GM21529 (cell line): ENCODE measurements at regions not wholly inside any gene's neighbourhood (a gene's known extent, or its start where the extent isn't known, plus 50 kb on each side); places are given as distances from the start of the nearest gene placed in this dataset.

ENCODE experiments used
- ATAC-seq: cut with Tn5 transposase; IDR thresholded peaks from one replicate; pipeline ENCODE4 v1.9.1; 2021; ENCODE audit not compliant: unreplicated experiment

GRCh38 chr12:127656266-127656665, 610.7 kb upstream of the TMEM132C start:
- no peak for ATAC-seq

GRCh38 chr12:127657036-127657435, 609.9 kb upstream of the TMEM132C start:
- ATAC-seq, result no peak

GRCh38 chr12:127660961-127661360, 606.0 kb upstream of the TMEM132C start:
- ATAC-seq, result no peak

GRCh38 chr12:127663716-127664115, 603.3 kb upstream of the TMEM132C start:
- ATAC-seq, result no peak

- no peak for ATAC-seq
Measured at GRCh38 chr12:127664901-127665300, 602.1 kb upstream of the TMEM132C start.

DNA sequence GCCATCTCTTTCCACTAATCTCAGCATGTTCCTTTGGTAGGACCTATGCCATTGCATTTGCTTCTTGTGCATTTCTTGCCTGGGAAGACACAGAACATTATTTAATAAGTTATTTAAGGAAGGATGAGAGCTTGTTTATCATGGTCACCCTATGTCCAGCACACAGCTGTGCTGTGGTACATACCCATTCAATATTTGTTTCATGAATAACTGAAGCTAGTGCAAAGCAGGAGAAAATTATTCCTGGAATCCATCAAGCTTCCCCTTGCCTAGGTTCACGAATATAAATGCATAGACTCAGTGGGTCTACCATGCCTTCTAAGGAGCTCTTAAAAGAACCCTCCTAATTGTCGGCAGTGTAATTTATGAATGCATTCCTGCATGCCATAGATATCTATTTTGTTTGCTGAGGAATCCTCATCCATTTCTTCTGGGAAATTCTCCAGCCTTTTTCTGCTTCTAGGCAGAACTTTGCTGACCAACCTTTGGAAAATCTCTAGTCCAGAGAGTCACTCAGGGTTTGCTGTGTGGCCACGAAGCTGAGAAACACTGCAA, 599.8 kb upstream of the TMEM132C start:
- ATAC-seq, result no peak

DNA sequence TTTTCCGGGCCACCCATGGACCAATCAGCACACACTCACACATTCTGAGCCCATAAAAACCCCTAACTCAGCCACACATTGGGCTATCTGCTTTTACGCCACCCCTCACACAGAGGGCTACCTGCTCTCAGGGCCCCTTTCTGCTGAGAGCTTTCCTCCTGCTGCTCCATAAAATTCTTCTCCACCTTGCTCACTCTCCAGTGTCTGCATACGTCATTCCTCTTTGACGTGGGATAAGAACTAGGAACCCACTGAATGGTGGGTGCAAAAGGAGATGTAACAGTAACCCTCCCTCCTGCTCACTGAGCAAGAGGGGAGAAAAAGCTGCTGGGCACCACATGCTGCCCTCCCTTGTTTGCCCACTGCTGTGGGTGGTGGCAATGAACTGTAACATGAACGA, 596.7 kb upstream of the TMEM132C start:
- ATAC-seq, result no peak

- ATAC-seq, result no peak
Measured at GRCh38 chr12:127670796-127671195, 596.2 kb upstream of the TMEM132C start.

DNA sequence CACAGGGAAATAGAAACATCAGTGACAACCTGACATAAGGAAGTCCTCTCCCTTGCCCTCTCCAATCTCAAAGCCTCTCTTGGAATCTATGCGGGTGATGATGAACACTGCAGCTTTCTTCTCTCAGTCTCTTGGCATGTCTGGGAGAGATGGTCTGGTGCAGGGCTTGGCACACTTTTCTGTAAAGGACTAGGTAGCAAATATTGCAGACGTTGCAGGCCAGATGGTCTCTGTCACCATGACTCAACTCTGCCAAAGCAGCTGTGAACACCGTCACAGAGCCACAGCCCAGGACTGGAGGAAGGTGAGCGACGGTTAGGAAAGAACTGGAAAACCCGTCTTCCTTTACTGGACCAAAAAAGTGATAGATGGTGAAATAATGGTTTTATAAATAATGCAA, 591.0 kb upstream of the TMEM132C start:
- no peak for ATAC-seq

DNA sequence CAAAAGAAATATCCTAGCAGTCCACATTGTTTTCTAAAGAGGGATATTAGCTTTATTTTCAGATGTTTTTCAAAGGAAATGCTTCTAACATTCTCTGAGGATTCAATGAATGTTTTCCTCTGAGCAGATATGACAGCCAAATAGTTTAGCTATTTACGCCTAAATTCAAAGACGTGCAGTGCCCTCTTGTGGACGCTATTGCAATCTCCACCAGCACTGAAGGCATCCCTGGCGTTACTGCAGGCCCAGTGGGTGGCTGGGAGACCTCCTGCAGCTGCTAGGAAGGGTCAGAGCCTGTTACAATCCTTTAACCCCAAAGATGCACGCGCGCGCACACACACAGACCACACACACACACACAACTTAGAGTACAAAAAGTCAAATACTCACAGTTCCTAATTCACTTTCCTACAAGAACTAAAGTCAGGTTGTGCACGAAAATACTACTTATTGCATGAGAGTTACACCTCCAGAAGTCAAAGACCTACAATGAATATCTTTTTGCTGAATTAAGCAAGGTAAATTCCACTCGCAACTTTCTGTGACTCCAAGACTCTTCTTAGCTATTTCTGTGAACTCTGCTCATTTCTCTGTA, 589.3 kb upstream of the TMEM132C start:
- no peak for ATAC-seq

DNA sequence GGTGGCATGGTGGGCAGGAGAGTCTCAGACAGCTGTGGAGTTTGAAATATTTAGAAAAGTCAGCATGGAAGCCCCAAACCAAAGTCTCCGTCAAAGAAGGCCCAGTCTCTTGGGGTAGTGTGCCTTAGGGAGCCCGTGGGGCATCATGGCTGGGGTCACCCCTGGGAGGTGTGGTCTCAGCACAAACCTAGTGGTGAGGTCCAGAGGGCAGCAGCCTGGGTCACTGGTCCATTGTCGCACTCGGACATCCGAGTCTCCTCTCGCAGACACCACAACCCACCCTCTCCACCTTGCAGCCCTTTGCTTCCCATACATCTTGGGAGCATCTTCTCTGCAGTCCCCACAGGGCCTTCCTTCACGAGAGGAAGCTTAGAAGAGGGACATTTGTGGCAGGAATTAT, 588.0 kb upstream of the TMEM132C start:
- no peak for ATAC-seq

GRCh38 chr12:127680516-127680915, 586.5 kb upstream of the TMEM132C start:
- no peak for ATAC-seq

GRCh38 chr12:127681151-127681754, 585.7 kb upstream of the TMEM132C start:
- ATAC-seq, result no peak

- no peak for ATAC-seq
Measured at GRCh38 chr12:127685491-127685890, 581.5 kb upstream of the TMEM132C start.

- ATAC-seq, result no peak
Measured at GRCh38 chr12:127685931-127686330, 581.0 kb upstream of the TMEM132C start.

DNA sequence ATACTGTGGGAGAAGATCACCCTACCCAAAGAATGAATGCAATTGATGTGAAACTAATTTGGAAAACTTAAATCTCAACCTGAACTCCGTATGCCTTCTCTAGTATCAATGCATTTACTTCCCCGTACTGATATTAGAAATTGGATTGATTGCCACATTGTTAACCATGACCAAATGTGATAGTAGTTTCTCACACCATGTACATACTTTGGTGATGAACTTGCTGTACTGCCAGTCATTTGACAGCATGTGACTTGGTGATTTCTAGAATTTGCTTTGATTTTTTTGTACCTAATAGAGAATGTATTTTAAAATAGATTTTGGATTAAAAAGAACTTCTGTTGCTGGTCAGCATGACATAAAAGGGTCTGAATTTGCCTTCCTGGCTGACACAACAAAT, 579.8 kb upstream of the TMEM132C start:
- ATAC-seq, result no peak

DNA sequence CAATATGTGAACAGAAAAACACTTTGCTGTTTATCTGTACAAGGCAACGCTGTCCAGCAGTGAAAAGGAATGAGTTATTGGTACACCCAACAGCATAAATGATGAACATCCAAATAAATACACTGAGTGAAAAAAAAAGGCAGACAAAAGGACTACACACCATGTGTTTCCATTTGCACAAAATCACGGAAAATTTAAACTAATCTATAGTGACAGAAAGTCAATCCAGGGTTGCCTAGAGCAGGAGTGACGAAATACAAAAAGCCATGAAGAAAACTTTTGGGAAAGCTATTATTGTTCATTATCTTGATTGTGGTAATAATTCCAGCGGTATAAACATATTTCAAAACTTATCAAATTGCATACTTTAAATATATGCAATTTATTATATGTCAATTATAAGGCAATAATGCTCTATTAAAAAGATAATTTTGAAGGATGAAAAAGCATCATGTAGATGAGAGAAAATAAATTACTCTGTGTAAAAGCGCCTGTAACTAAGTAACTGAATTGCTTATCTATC, 578.0 kb upstream of the TMEM132C start:
- ATAC-seq, result no peak

DNA sequence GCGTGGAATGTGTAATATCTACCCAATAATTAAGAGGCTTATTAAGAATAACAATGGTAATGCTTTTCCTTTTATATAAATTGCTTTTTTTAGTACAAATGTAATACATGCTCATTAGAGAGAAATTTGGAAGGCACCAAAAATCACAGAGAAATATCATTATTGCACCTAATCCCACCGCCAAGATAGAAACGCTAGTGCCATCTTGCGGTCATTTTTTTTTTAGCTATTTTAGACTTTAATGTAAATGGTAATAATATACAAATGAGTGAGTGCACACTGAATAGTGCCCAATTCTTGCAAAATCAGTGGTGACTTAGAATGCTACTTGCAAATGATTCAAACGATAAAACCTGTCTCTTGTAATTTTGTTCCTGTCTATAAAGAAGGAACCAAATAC, 576.8 kb upstream of the TMEM132C start:
- no peak for ATAC-seq

DNA sequence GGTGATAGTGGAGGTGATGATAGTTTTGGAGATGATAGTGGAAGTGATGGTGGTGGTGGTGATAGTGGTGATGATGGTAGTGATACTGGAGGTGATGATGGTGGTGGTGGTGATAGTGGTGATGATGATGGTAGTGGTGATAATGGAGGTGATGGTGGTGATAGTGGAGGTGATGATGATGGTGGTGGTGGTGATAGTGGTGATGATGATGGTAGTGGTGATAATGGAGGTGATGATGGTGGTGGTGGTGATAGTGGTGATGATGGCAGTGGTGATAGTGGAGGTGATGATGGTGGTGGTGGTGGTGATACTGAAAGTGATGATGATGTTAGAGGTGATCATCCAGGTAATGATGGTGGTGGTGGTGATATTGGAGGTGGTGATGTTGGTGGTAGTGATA, 570.0 kb upstream of the TMEM132C start:
- ATAC-seq, result no peak

DNA sequence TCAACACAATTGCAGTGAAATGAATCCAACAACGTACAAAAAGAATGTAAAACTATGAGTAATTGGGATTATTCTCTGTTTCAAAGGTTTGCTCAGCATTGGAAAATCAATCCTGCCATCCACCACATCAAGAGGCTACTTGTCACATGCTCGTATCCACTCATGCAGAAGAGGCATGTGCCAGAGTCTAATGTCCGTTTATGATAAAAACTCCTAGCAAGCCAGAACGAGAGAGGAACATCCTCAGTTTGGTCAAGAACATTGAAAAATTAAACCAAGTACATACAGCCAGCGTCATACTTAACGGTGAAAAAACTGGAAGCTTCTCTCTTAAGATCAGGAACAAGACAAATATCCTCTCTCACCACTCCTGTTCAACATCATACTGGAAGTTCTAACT, 563.9 kb upstream of the TMEM132C start:
- no peak for ATAC-seq

DNA sequence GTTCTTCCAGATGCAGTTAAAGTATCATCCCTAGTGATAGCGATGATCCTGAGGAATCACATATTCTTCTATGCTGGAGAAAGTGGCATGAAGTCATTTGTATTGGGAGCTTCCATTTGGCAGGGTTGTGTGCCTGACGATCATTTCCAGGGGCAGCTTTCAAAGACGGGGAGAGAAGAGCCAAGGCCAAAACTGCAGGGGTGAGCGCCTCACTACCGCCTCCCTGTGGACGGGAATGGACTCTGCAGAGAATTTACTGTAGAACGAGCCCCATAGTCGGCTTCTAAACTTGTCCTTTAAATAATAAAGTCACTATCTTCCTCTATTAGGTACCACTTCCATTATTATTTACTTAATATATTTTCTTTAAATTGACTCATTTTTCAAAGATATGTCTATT, 555.9 kb upstream of the TMEM132C start:
- no peak for ATAC-seq

- no peak for ATAC-seq
Measured at GRCh38 chr12:127712561-127712960, 554.4 kb upstream of the TMEM132C start.

DNA sequence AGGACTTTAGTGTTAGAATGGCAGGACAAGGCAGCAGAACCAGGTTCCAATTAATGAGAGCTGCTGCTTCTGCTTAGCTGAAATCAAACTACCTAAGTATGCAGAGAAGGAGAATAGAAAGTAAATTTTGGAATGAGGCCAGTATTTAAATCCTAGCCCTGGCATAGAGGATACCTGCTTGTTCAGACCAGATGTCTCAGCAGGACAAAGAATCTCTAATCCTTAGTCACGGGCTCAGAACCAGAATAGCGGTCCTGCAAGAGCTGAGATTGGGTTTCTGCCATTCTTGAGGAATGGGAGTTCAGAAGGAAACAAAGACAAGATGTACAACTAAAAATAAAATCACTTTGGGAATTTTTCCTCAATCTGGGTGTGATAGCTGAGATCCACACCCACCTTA, 550.8 kb upstream of the TMEM132C start:
- no peak for ATAC-seq
